ENCODE measurements at regions not wholly inside any gene's neighbourhood (a gene's known extent, or its start where the extent isn't known, plus 50 kb on each side); places are given as distances from the start of the nearest gene placed in this dataset.

DNA sequence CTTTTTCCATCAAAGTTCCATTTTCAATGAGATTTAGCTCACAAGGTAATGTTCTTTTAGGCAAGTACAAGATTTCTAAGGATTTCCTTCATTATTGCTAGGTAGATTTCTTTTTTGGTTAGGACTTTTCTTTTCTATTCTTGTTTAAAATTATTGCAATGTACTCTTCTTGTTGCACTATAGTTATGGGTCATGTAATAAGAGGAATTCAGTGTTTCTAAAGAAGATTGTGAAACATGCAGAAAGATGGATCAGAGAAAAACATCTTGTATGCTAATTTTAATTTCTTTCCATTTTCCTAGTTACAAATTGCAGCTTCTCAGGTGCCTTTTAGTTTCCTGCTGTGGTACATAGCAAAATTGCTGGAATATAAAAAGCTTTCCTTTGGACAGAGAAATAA, 56.1 kb downstream of the BTG1 start:
- Histone ChIP-seq H3K9ac (no peak overlapping the region), H2AFZ (ENCODE audit: low read depth) (no peak overlapping the region), H3K36me3 (ENCODE audit: insufficient read depth) (no peaks in the 10 kb centered on the region), H3K4me3 (IDR thresholded peaks at IDR 0.05; ENCODE audit: insufficient read depth, low read depth, low read length) (no peak overlapping the region), H3K79me2 (ENCODE audit: insufficient read depth, low read depth) (no peaks in the 10 kb centered on the region), H3K27me3 (ENCODE audit: insufficient read depth, low read depth) (no peaks in the 10 kb centered on the region), H3K27ac (no peak overlapping the region), H3K4me2 (no peak overlapping the region), H3K4me1 (ENCODE audit: low read depth, poor library complexity, severe bottlenecking) (no peaks in the 10 kb centered on the region), H4K20me1 (ENCODE audit: insufficient read depth) (no peaks in the 10 kb centered on the region)
- TF ChIP-seq, protein P1, sequence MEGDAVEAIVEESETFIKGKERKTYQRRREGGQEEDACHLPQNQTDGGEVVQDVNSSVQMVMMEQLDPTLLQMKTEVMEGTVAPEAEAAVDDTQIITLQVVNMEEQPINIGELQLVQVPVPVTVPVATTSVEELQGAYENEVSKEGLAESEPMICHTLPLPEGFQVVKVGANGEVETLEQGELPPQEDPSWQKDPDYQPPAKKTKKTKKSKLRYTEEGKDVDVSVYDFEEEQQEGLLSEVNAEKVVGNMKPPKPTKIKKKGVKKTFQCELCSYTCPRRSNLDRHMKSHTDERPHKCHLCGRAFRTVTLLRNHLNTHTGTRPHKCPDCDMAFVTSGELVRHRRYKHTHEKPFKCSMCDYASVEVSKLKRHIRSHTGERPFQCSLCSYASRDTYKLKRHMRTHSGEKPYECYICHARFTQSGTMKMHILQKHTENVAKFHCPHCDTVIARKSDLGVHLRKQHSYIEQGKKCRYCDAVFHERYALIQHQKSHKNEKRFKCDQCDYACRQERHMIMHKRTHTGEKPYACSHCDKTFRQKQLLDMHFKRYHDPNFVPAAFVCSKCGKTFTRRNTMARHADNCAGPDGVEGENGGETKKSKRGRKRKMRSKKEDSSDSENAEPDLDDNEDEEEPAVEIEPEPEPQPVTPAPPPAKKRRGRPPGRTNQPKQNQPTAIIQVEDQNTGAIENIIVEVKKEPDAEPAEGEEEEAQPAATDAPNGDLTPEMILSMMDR (conservative IDR thresholded peaks at IDR 0.05; ENCODE audit: low read depth, low read length) = no peak

DNA sequence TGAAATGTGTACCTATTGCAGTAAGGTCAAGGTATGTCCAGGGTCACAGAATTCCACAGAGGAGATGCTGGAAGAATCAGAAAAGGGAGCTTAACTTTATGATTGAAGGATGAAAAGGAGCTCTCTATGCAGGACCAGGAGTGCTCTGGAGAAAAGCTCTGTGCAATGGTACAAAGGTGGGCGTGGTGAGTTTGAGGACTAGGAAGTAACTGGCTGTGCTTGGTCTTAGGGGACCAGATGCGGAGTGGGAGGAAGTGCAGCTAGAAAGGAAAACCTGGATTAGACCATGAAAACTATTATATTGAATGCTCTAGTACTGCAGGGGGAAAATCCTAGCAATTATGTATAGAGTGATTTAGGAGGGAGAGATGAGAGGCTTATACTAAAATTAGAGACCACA, 56.8 kb downstream of the BTG1 start:
- Histone ChIP-seq H3K27ac (no peak overlapping the region), H3K4me3 (IDR thresholded peaks at IDR 0.05; ENCODE audit: insufficient read depth, low read depth, low read length) (no peak overlapping the region), H3K27me3 (ENCODE audit: insufficient read depth, low read depth) (no peaks in the 10 kb centered on the region), H2AFZ (ENCODE audit: low read depth) (no peak overlapping the region), H4K20me1 (ENCODE audit: insufficient read depth) (no peaks in the 10 kb centered on the region), H3K4me1 (ENCODE audit: low read depth, poor library complexity, severe bottlenecking) (no peaks in the 10 kb centered on the region), H3K9ac (no peak overlapping the region), H3K36me3 (ENCODE audit: insufficient read depth) (no peaks in the 10 kb centered on the region), H3K4me2 (no peak overlapping the region), H3K79me2 (ENCODE audit: insufficient read depth, low read depth) (no peaks in the 10 kb centered on the region)
- TF ChIP-seq, protein P1 (conservative IDR thresholded peaks at IDR 0.05; ENCODE audit: low read depth, low read length) = no peak

DNA sequence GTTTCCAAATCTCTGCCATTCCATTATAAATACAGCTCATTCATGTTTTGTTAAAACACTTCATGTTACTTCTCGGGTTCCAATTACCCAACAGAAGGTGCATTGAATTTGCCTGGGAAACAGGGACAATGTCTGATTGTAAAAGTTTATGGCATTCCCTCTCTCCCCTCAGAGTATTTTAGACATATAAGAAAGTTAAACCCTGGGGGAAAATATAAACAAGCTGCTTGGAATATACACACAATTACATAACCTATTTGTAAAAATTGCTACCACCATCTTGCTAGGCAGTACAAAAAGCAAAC, 60.0 kb downstream of the BTG1 start:
- Histone ChIP-seq H3K79me2 (ENCODE audit: insufficient read depth, low read depth) (no peaks in the 10 kb centered on the region), H3K4me1 (ENCODE audit: low read depth, poor library complexity, severe bottlenecking) (peaks cover 12% of the 10 kb centered on the region), H2AFZ (ENCODE audit: low read depth) (no peak overlapping the region), H3K36me3 (ENCODE audit: insufficient read depth) (no peaks in the 10 kb centered on the region), H3K4me3 (IDR thresholded peaks at IDR 0.05; ENCODE audit: insufficient read depth, low read depth, low read length) (no peak overlapping the region), H3K27ac (no peak overlapping the region), H4K20me1 (ENCODE audit: insufficient read depth) (no peaks in the 10 kb centered on the region), H3K4me2 (no peak overlapping the region), H3K9ac (no peak overlapping the region), H3K27me3 (ENCODE audit: insufficient read depth, low read depth) (no peaks in the 10 kb centered on the region)
- TF ChIP-seq, protein P1 (conservative IDR thresholded peaks at IDR 0.05; ENCODE audit: low read depth, low read length) = no peak

DNA sequence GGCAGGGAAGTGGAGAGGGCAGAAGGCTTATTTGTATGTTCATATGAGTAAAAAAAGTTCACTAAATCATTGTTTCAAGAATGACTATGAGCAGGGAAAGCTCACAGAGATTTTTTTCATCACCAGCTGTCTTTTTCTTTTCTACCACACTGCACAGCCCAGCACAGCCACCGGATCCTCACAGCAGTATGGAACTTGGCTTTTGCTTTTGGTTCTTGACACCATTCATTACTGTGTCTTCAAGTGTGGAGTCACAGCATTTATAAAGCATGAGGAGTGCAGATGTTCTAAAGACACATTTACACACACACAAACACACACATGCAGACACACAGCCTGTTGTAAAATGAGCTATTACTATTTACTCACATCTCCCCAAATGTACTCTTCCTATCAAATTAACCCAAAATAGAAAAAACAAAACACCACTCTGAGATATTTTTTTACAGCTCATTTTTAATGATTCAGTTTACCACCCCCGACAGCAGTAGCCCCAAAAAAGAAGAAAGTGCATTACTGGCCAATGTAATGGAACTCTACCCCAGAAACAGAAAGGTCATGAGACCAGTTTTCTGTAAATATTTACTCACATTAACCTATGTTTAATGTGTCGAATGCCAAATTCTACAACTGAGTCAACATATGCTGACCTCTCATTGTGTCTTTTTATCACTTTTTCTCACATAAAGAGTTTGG, 60.5 kb downstream of the BTG1 start:
- H4K20me1 ChIP-seq (ENCODE audit: insufficient read depth) = no peaks in the 10 kb centered on the region
- no peak overlapping the region for H2AFZ ChIP-seq (ENCODE audit: low read depth)
- peaks cover 17% of the 10 kb centered on the region for H3K4me1 ChIP-seq (ENCODE audit: low read depth, poor library complexity, severe bottlenecking)
- H3K27ac ChIP-seq = no peak overlapping the region
- no peak overlapping the region for H3K4me3 ChIP-seq (IDR thresholded peaks at IDR 0.05; ENCODE audit: insufficient read depth, low read depth, low read length)
- no peak overlapping the region for H3K4me2 ChIP-seq
- H3K27me3 ChIP-seq (ENCODE audit: insufficient read depth, low read depth) = no peaks in the 10 kb centered on the region
- H3K9ac ChIP-seq = no peak overlapping the region
- TF ChIP-seq, protein P1 (conservative IDR thresholded peaks at IDR 0.05; ENCODE audit: low read depth, low read length) = no peak
- H3K36me3 ChIP-seq (ENCODE audit: insufficient read depth) = no peaks in the 10 kb centered on the region
- H3K79me2 ChIP-seq (ENCODE audit: insufficient read depth, low read depth) = no peaks in the 10 kb centered on the region

All from KMS-11 (cell line).